Vagina (tissue), 2 donors: ENCODE measurements at regions not wholly inside any gene's neighbourhood (a gene's known extent, or its start where the extent isn't known, plus 50 kb on each side); places are given as distances from the start of the nearest gene placed in this dataset.
"Not testable (repeated sequence)": the region's sequence is repeated elsewhere in the genome, so short reads cannot be mapped to it uniquely, and the experiment has no call there.

Source experiments
- DNase-seq, 2 donors: peaks; one replicate each; pipeline ENCODE4 v3.0.0-alpha.2; 2017; ENCODE audit errors: extremely low spot score in 2 of 2
- H3K27ac ChIP-seq: fragments of 200-600 bp; sonication (generic); one replicate; pipeline ENCODE4 v1.5.1; 2019
- H3K27me3 ChIP-seq: fragments of 200-600 bp; sonication (generic); one replicate; pipeline ENCODE4 v1.5.1; 2019
- H3K36me3 ChIP-seq, 2 donors: fragments of 200-600 bp; sonication (generic); one replicate each; pipeline ENCODE4 v1.5.1; 2017 to 2019
- H3K4me1 ChIP-seq: fragments of 200-600 bp; sonication (generic); one replicate; pipeline ENCODE4 v1.5.1; 2019
- H3K4me3 ChIP-seq, 2 donors: fragments of 200-600 bp; sonication (generic); 1 replicate in 1 of 2; 2 replicates in 1 of 2; pipeline ENCODE4 v1.5.1; 2016 to 2019
- H3K9me3 ChIP-seq: fragments of 200-600 bp; sonication (generic); one replicate; pipeline ENCODE4 v1.5.1; 2019
- POLR2A ChIP-seq, 2 donors: fragments of 450-650 bp; IDR thresholded peaks; one replicate each; pipeline ENCODE4 v1.6.1; 2017; ENCODE audit warnings: antibody characterized with exemption in 2 of 2, mild to moderate bottlenecking in 2 of 2, moderate library complexity in 2 of 2
- POLR2AphosphoS5 ChIP-seq, 2 donors: sonication (generic); formaldehyde crosslinking; IDR thresholded peaks; one replicate each; pipeline ENCODE4 v1.9.0; 2017; ENCODE audit warnings: antibody characterized with exemption in 2 of 2, mild to moderate bottlenecking in 2 of 2, low read depth in 1 of 2; ENCODE audit not compliant: insufficient read depth in 1 of 2
- intact Hi-C: fragments of 100-400 bp; cut with DNase I; formaldehyde crosslinking; loops from one replicate; pipeline ENCODE4 v1.15.1; 2023
- TF ChIP-seq, protein P1 (sequence below), 3 experiments: fragments of 450-650 bp in 2 of 3; fragments of 200-600 bp in 1 of 3; sonication (generic) in 1 of 3; IDR thresholded peaks; one replicate each; pipeline ENCODE4 v1.5.1; 2017 to 2019; ENCODE audit warnings: antibody characterized with exemption in 3 of 3, mild to moderate bottlenecking in 2 of 3, moderate library complexity in 2 of 3

DNA sequence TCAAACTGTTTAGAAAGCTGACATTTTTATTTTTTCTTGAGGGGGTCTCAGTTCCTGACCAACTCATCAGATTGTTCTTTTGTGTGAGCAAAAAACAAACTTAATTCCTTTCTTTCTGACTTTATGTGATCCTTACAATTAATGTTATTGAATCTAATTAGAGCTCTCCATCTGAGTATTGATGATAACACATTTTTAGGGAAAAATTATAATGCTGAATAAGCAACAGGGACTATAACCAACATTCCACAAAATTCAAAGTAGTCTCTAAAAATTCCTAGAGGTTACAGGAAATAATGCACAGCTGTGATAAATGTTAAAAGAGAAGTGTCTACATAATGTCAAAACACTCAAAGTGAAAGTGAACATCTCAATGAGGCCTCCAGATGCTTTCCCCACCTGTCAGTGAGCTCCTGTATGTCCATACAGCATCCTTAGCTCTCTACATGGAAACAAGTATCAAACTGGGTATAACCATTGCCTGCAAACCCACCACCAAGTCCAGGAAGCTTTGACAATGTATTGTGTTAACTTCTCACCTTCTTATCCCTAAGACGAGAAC, 786.0 kb upstream of the SLC39A10 start:
- H3K4me3 ChIP-seq, result no peak overlapping the region
- no peaks in the 10 kb centered on the region for H3K36me3 ChIP-seq
- intact Hi-C loops, result no loop called here
- no peaks in the 10 kb centered on the region for H3K9me3 ChIP-seq
- TF ChIP-seq, protein P1, sequence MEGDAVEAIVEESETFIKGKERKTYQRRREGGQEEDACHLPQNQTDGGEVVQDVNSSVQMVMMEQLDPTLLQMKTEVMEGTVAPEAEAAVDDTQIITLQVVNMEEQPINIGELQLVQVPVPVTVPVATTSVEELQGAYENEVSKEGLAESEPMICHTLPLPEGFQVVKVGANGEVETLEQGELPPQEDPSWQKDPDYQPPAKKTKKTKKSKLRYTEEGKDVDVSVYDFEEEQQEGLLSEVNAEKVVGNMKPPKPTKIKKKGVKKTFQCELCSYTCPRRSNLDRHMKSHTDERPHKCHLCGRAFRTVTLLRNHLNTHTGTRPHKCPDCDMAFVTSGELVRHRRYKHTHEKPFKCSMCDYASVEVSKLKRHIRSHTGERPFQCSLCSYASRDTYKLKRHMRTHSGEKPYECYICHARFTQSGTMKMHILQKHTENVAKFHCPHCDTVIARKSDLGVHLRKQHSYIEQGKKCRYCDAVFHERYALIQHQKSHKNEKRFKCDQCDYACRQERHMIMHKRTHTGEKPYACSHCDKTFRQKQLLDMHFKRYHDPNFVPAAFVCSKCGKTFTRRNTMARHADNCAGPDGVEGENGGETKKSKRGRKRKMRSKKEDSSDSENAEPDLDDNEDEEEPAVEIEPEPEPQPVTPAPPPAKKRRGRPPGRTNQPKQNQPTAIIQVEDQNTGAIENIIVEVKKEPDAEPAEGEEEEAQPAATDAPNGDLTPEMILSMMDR (IDR thresholded peaks at IDR 0.05), result no peak
- TF ChIP-seq POLR2AphosphoS5 (IDR thresholded peaks at IDR 0.05; ENCODE audit: insufficient read depth in 1 of 2, low read depth in 1 of 2) (no peak), POLR2A (IDR thresholded peaks at IDR 0.05) (no peak)
- H3K4me1 ChIP-seq, result no peaks in the 10 kb centered on the region
- no peaks in the 10 kb centered on the region for H3K27me3 ChIP-seq
- H3K27ac ChIP-seq, result no peak overlapping the region
- no peak for DNase-seq

DNA sequence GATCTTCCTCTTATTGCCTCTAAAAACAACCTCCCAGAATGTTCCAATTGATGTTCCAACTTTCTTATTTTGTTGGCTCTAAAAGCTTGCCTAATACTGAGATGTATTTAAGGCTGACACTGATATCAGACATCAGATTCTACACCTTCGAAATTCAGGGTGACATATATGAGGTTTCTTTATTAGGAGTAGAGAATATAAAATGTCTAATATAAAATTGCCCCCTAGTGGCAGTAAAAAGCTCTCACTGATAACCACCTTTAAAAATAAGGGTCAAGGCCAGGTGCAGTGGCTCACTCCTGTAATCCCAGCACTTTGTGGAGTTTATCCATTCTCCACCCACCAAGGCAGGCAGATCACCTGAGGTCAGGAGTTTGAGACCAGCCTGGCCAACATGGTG, 789.7 kb upstream of the SLC39A10 start:
- no peak for TF ChIP-seq POLR2A (IDR thresholded peaks at IDR 0.05)
- no peak for TF ChIP-seq POLR2AphosphoS5 (IDR thresholded peaks at IDR 0.05; ENCODE audit: insufficient read depth in 1 of 2, low read depth in 1 of 2)
- TF ChIP-seq, protein P1 (IDR thresholded peaks at IDR 0.05), result no peak
- Histone ChIP-seq H3K27ac (no peak overlapping the region), H3K9me3 (no peaks in the 10 kb centered on the region), H3K4me1 (no peaks in the 10 kb centered on the region), H3K27me3 (no peaks in the 10 kb centered on the region), H3K4me3 (no peak overlapping the region), H3K36me3 (no peaks in the 10 kb centered on the region)
- no peak for DNase-seq
- intact Hi-C loops, result no loop called here

DNA sequence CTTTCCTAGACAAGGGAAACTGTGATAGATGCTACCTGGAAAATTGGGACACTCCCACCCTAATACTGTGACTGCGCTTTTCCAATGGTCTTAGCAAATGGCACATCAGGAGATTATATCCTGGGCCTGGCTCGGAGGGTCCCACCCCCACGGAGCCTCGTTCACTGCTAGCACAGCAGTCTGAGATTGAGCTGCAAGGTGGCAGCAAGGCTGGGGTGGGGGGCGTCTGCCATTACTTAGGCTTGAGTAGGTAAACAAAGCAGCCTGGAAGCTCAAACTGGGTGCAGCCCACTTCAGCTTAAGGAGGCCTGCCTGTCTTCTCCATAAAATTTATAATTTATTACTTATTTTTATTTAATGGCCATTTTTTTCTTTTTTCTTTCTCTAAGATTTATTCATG, 802.1 kb upstream of the SLC39A10 start:
- intact Hi-C loops, result no loop called here
- TF ChIP-seq, protein P1 (IDR thresholded peaks at IDR 0.05), result no peak
- TF ChIP-seq POLR2AphosphoS5 (IDR thresholded peaks at IDR 0.05; ENCODE audit: insufficient read depth in 1 of 2, low read depth in 1 of 2) (no peak), POLR2A (IDR thresholded peaks at IDR 0.05) (no peak)
- Histone ChIP-seq H3K4me1 (no peaks in the 10 kb centered on the region), H3K36me3 (no peaks in the 10 kb centered on the region), H3K27ac (no peak overlapping the region), H3K9me3 (no peaks in the 10 kb centered on the region), H3K4me3 (no peak overlapping the region), H3K27me3 (no peaks in the 10 kb centered on the region)
- no peak for DNase-seq

DNA sequence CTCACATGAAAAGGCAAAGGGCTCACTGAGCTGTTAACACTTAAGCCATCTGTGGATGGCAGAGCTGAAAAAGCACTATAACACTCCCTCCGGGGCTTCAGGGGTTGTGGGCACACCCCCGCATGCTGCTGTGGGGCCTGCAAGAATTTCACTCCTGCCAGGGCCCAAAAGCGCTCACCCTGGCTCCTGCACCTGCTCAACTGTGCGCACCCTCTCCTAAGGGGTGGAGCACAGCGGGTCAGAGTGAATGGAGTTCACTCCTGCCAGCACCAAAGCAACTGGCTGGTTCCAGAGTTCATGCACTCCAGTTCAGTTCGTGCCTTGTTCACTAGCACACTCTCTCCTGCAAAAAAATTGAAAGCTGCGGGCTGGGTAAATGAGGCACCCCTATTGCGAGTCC, 814.2 kb upstream of the SLC39A10 start:
- Histone ChIP-seq H3K9me3 (no peaks in the 10 kb centered on the region), H3K27ac (no peak overlapping the region), H3K4me1 (no peaks in the 10 kb centered on the region), H3K4me3 (no peak overlapping the region), H3K36me3 (no peaks in the 10 kb centered on the region), H3K27me3 (no peaks in the 10 kb centered on the region)
- no peak for DNase-seq
- intact Hi-C loops, result no loop called here
- TF ChIP-seq POLR2AphosphoS5 (IDR thresholded peaks at IDR 0.05; ENCODE audit: insufficient read depth in 1 of 2, low read depth in 1 of 2), result no peak
- TF ChIP-seq, protein P1 (IDR thresholded peaks at IDR 0.05), result no peak
- no peak for TF ChIP-seq POLR2A (IDR thresholded peaks at IDR 0.05)

DNA sequence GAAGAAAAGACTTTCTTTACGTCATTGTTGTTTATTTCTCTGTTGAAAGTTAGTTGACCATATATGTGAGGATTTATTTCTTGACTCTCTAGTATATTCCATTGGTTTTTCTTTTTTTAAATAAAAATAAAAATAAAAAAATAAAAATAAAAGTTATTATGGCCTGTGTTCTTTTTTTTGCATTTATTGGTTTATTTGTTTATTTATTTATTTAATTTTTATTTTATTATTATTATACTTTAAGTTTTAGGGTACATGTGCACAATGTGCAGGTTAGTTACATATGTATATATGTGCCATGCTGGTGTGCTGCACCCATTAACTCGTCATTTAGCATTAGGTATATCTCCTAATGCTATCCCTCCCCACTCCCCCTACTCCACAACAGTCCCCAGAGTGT, 822.7 kb upstream of the SLC39A10 start:
- H3K27ac ChIP-seq, H3K27me3 ChIP-seq, H3K4me1 ChIP-seq, DNase-seq, H3K9me3 ChIP-seq, H3K36me3 ChIP-seq, H3K4me3 ChIP-seq, intact Hi-C loops: not testable (repeated sequence)
